OCI-LY7 (cell line): ENCODE measurements at regions not wholly inside any gene's neighbourhood (a gene's known extent, or its start where the extent isn't known, plus 50 kb on each side); places are given as distances from the start of the nearest gene placed in this dataset.

ENCODE experiments used
- BruUV-seq: library from RNA; stranded (reverse); fragments of 400-500 nt; replicated peaks from 2 replicates; lab custom pipeline; 2021; lab: Mats Ljungman, UMichigan
- CTCF ChIA-PET: fragments of 300-600 bp; sonication (Branson Sonifier 250); formaldehyde crosslinking; loops from one replicate; lab custom pipeline; 2022; ENCODE audit warnings: antibody characterized with exemption; ENCODE audit not compliant: unreplicated experiment; lab: Charles Lee
- POLR2A ChIA-PET: fragments of 300-600 bp; sonication (Branson Sonifier 250); formaldehyde crosslinking; loops from one replicate; lab custom pipeline; 2022; ENCODE audit warnings: antibody characterized with exemption; lab: Charles Lee
- DNase-seq: peaks from one replicate; pipeline ENCODE4 v3.0.0-alpha.2; 2015; ENCODE audit warnings: low spot score
- H2AFZ ChIP-seq: fragments of 200-600 bp; sonication (generic), shearing (Covaris generic); 2 replicates; pipeline ENCODE4 v1.6.1; 2014; ENCODE audit warnings: mild to moderate bottlenecking, antibody characterized with exemption, low read length, moderate library complexity
- H3K27ac ChIP-seq: fragments of 200-600 bp; sonication (generic); 2 replicates; pipeline ENCODE4 v1.5.1; 2014; ENCODE audit warnings: mixed run types, low read depth, mild to moderate bottlenecking, moderate library complexity, low read length, inconsistent platforms; ENCODE audit not compliant: poor library complexity, severe bottlenecking
- H3K36me3 ChIP-seq: fragments of 200-600 bp; sonication (generic); 2 replicates; pipeline ENCODE4 v1.6.1; 2014; ENCODE audit warnings: mild to moderate bottlenecking, antibody characterized with exemption, low read length, moderate library complexity, mixed read lengths; ENCODE audit not compliant: insufficient read depth
- H3K4me1 ChIP-seq: fragments of 200-600 bp; sonication (generic); 2 replicates; pipeline ENCODE4 v1.5.1; 2014; ENCODE audit warnings: mild to moderate bottlenecking, low read length; ENCODE audit not compliant: insufficient read depth, poor library complexity, severe bottlenecking
- H3K4me2 ChIP-seq: fragments of 200-600 bp; sonication (generic); 2 replicates; pipeline ENCODE4 v1.6.1; 2014; ENCODE audit warnings: mild to moderate bottlenecking, low read length
- H3K4me3 ChIP-seq: fragments of 200-600 bp; sonication (generic); 2 replicates; pipeline ENCODE4 v1.5.1; 2014; ENCODE audit warnings: mild to moderate bottlenecking, low read depth, low read length; ENCODE audit not compliant: poor library complexity, severe bottlenecking
- H3K79me2 ChIP-seq: fragments of 200-600 bp; sonication (generic); 2 replicates; pipeline ENCODE4 v1.6.1; 2016; ENCODE audit warnings: low read depth, mild to moderate bottlenecking, low read length, moderate library complexity, mixed read lengths; ENCODE audit not compliant: insufficient read depth
- H3K9me2 ChIP-seq: fragments of 200-600 bp; sonication (generic); 2 replicates; pipeline ENCODE4 v1.6.1; 2016; ENCODE audit warnings: mild to moderate bottlenecking, low read length, mixed read lengths; ENCODE audit not compliant: insufficient read depth
- H3K9me3 ChIP-seq: fragments of 200-600 bp; sonication (generic); 2 replicates; pipeline ENCODE4 v1.6.1; 2014; ENCODE audit warnings: mild to moderate bottlenecking, mixed run types, low read length, mixed read lengths
- H4K20me1 ChIP-seq: fragments of 200-600 bp; sonication (generic); 2 replicates; pipeline ENCODE4 v1.6.1; 2014; ENCODE audit warnings: mild to moderate bottlenecking, antibody characterized with exemption, low read length, moderate library complexity, mixed read lengths; ENCODE audit not compliant: insufficient read depth
- CTCF ChIP-seq: fragments of 200-600 bp; sonication (generic); conservative IDR thresholded peaks from 2 replicates; pipeline ENCODE4 v1.5.1; 2014; ENCODE audit warnings: mild to moderate bottlenecking, antibody characterized with exemption, low read length, moderate library complexity, mixed read lengths
- EZH2phosphoT487 ChIP-seq: fragments of 200-600 bp; sonication (generic); IDR thresholded peaks from 2 replicates; pipeline ENCODE4 v1.6.1; 2018; ENCODE audit warnings: low read depth, borderline replicate concordance, mild to moderate bottlenecking, mixed run types, antibody characterized with exemption, low read length, moderate library complexity, mixed read lengths
- intact Hi-C: fragments of 100-400 bp; cut with micrococcal nuclease; formaldehyde crosslinking; loops from one replicate; pipeline ENCODE4 v1.10.0; 2022; ENCODE audit not compliant: unreplicated experiment

DNA sequence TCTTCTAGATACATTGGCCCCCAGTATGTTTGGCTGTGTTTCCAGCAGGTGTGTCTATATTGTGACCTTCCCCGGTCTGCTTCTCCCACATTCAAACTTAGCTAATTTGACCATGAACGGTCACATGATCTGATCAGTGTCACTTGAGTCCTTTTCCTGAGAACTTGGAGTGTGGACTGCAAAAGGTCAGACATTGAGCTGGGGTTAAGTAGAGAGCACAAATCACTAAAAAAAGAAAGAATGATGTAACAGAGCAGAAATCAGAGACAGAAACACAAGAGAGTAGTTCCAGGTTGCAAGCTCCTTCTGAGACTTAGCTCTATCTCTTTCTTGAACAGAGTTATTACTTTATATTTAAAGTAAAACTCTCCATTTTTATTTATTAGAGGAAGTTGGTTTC lies 733.9 kb downstream of the CBLN4 start:
- ChIA-PET POLR2A (no interaction called here), CTCF (no interaction called here)
- intact Hi-C loops: no loop called here
- H2AFZ ChIP-seq: no peak overlapping the region
- no peaks in the 10 kb centered on the region for H3K9me3 ChIP-seq
- H3K4me3 ChIP-seq: no peak overlapping the region
- no peak overlapping the region for H3K4me2 ChIP-seq
- no peaks in the 10 kb centered on the region for H3K36me3 ChIP-seq
- H3K9me2 ChIP-seq: no peaks in the 10 kb centered on the region
- no peaks in the 10 kb centered on the region for H4K20me1 ChIP-seq
- TF ChIP-seq CTCF (no peak), EZH2phosphoT487 (no peak)
- H3K27ac ChIP-seq: no peak overlapping the region
- no peak for DNase-seq
- H3K4me1 ChIP-seq: no peaks in the 10 kb centered on the region
- H3K79me2 ChIP-seq: no peaks in the 10 kb centered on the region
- no TSS peak for BruUV-seq

- intact Hi-C loops: no loop called here
- CTCF ChIA-PET: no interaction called here
Observed at GRCh38 chr20:55269913-55270312, 735.4 kb downstream of the CBLN4 start.

More at GRCh38 chr20:55269913-55270312, 735.4 kb downstream of the CBLN4 start:
- H3K9me2 ChIP-seq: no peaks in the 10 kb centered on the region
- H3K27ac ChIP-seq: no peak overlapping the region
- no peak for DNase-seq
- POLR2A ChIA-PET: interaction anchor here (1.1 kb wide), 1 partner anchor 15 kb away, joined by 3 read pairs; no protein-coding TSS in a partner anchor
- no peak overlapping the region for H3K4me3 ChIP-seq
- H3K4me1 ChIP-seq: no peaks in the 10 kb centered on the region
- BruUV-seq: no TSS peak
- no peaks in the 10 kb centered on the region for H3K9me3 ChIP-seq
- H3K4me2 ChIP-seq: no peak overlapping the region
- no peaks in the 10 kb centered on the region for H3K36me3 ChIP-seq
- no peak for TF ChIP-seq CTCF
- TF ChIP-seq EZH2phosphoT487: no peak
- H3K79me2 ChIP-seq: no peaks in the 10 kb centered on the region
- no peaks in the 10 kb centered on the region for H4K20me1 ChIP-seq
- H2AFZ ChIP-seq: no peak overlapping the region
